ENCODE measurements at regions not wholly inside any gene's neighbourhood (a gene's known extent, or its start where the extent isn't known, plus 50 kb on each side); places are given as distances from the start of the nearest gene placed in this dataset.

DNA sequence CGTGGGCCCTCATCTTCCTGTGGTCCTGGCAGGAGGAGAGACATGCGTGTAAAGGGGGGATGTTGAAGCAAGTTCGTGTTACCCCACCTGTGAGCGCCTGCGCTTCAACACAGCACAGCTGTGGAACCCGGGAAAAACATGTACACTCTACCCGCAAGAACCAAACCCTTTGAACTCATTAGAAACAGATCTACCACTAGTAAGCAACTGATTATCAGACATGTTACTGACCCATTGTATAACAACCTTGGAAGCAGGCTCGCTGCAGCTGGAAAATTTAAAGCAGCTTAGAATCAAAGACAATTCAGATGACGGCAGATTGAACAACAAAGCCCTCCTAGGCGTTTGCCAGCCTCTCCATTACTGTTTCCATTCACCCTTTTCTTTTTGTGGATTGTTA lies 771.7 kb upstream of the SALL3 start:
- no peaks in the 10 kb centered on the region for H3K9me3 ChIP-seq
- ATAC-seq (no peak), DNase-seq (no peak)
- intact Hi-C loops (cut with DNase I, micrococcal nuclease): no loop called here
- TF ChIP-seq CTCF (IDR thresholded peaks at IDR 0.05): no peak
- no peaks in the 10 kb centered on the region for H3K36me3 ChIP-seq (ENCODE audit: low read depth)
- H3K4me1 ChIP-seq (ENCODE audit: low read depth): no peaks in the 10 kb centered on the region
- no peak overlapping the region for H3K4me3 ChIP-seq

DNA sequence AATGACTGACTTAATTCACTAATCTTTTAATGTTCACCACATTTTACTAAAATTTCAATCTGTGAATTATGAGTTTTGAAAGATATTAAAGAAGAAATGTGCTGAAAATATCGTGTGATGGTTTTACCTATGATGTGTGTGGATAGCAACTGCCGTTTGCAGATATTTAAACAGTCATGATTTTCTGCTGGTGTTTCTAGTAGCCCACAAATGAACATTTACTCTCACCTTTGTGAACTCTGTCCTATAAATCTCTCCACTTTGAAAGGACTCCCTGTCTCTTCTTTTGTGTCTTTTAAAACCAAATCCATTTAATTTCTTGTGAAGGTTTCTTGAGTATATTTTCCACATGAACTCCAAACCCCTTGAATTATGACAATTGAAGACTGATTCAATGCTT lies 771.2 kb upstream of the SALL3 start:
- intact Hi-C loops (cut with DNase I, micrococcal nuclease): no loop called here
- Histone ChIP-seq H3K4me3 (no peak overlapping the region), H3K36me3 (ENCODE audit: low read depth) (no peaks in the 10 kb centered on the region), H3K9me3 (no peaks in the 10 kb centered on the region), H3K4me1 (ENCODE audit: low read depth) (no peaks in the 10 kb centered on the region)
- DNase-seq (no peak), ATAC-seq (no peak)
- TF ChIP-seq CTCF (IDR thresholded peaks at IDR 0.05): no peak

- Histone ChIP-seq H3K9me3 (peaks cover 3% of the 10 kb centered on the region), H3K4me1 (ENCODE audit: low read depth) (no peaks in the 10 kb centered on the region), H3K4me3 (no peak overlapping the region), H3K36me3 (ENCODE audit: low read depth) (no peaks in the 10 kb centered on the region)
- intact Hi-C loops (cut with DNase I, micrococcal nuclease): no loop called here
- DNase-seq (no peak), ATAC-seq (no peak)
- no peak for TF ChIP-seq CTCF (IDR thresholded peaks at IDR 0.05)
These were observed 766.1 kb upstream of the SALL3 start for GRCh38 chr18:78213361-78213994.

DNA sequence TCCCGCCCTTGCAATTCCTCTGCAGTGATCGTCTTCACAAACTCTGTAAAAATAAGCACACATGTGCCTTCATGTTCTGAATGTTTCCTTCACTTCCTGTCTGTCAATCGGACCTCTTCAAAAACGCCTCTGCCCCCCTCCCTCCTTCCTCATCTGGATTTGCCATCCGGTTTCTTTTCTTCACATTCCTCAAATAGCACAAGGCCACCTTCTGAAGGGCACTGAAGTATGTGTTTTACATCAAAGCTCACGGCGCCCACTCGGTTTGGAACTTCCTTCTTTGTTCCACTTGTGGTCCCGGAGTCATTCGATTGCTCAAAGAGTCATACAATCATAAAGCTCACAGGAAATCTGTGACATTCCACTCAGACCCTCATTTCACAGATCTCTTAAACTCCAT lies 758.1 kb upstream of the SALL3 start:
- Histone ChIP-seq H3K4me3 (no peak overlapping the region), H3K4me1 (ENCODE audit: low read depth) (no peaks in the 10 kb centered on the region), H3K36me3 (ENCODE audit: low read depth) (no peaks in the 10 kb centered on the region), H3K9me3 (peaks cover 2% of the 10 kb centered on the region)
- DNase-seq: no peak
- ATAC-seq: no peak
- intact Hi-C loops (cut with DNase I, micrococcal nuclease): no loop called here
- TF ChIP-seq CTCF (IDR thresholded peaks at IDR 0.05): no peak

DNA sequence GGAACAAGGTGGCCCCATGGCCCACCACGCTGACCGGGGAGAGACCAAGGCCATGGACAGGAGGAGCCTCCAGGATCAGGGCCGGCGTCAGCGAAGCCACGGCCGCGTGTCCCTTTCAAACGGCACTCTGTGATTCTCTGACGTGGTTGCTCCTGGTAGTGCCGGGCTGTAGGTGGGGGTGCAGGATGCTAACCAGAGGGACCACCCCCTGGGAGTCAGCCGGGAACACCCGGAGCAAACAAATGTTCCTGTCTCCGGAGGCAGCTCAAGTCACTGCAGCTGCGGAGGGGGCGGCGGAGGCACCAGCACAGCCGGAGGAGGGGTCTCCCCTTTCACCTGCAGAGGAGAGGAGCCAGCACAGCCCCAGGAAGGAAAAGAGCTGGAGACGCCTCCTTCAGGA lies 750.6 kb upstream of the SALL3 start:
- no peak for ATAC-seq
- no peaks in the 10 kb centered on the region for H3K4me1 ChIP-seq (ENCODE audit: low read depth)
- TF ChIP-seq CTCF (IDR thresholded peaks at IDR 0.05): no peak
- no peak for DNase-seq
- intact Hi-C loops (cut with DNase I, micrococcal nuclease): no loop called here
- peaks cover 15% of the 10 kb centered on the region for H3K9me3 ChIP-seq
- no peaks in the 10 kb centered on the region for H3K36me3 ChIP-seq (ENCODE audit: low read depth)
- H3K4me3 ChIP-seq: no peak overlapping the region

- DNase-seq (no peak), ATAC-seq (no peak)
- Histone ChIP-seq H3K36me3 (ENCODE audit: low read depth) (no peaks in the 10 kb centered on the region), H3K9me3 (peaks cover 15% of the 10 kb centered on the region), H3K4me1 (ENCODE audit: low read depth) (no peaks in the 10 kb centered on the region), H3K4me3 (no peak overlapping the region)
- no peak for TF ChIP-seq CTCF (IDR thresholded peaks at IDR 0.05)
- intact Hi-C loops (cut with DNase I, micrococcal nuclease): no loop called here
These were observed 748.7 kb upstream of the SALL3 start for GRCh38 chr18:78230911-78231310.
